Stimulated activated CD4-positive, alpha-beta T cell treated with anti-CD3 and anti-CD28 coated beads, Interleukin-2, amount 100 ng/mL, for 4 hours (primary cell): ENCODE measurements at regions not wholly inside any gene's neighbourhood (a gene's known extent, or its start where the extent isn't known, plus 50 kb on each side); places are given as distances from the start of the nearest gene placed in this dataset.

Experiments used
- DNase-seq: peaks from one replicate; pipeline ENCODE4 v3.0.0-alpha.2; 2020; ENCODE audit warnings: low read depth

GRCh38 chr11:10926801-10927211 lies 69.0 kb upstream of the ZBED5 start:
- DNase-seq, result no peak

- DNase-seq, result no peak
Observed at GRCh38 chr11:10925149-10925926, 67.5 kb upstream of the ZBED5 start.

- no peak for DNase-seq
Observed at GRCh38 chr11:10923882-10924281, 66.0 kb upstream of the ZBED5 start.

GRCh38 chr11:10922892-10923291 lies 65.0 kb upstream of the ZBED5 start:
- no peak for DNase-seq

GRCh38 chr11:10920875-10921274 lies 63.0 kb upstream of the ZBED5 start:
- DNase-seq, result no peak

- no peak for DNase-seq
Observed at GRCh38 chr11:10920205-10920604, 62.4 kb upstream of the ZBED5 start.

GRCh38 chr11:10918698-10919097 lies 60.8 kb upstream of the ZBED5 start:
- no peak for DNase-seq

GRCh38 chr11:10918275-10918674 lies 60.4 kb upstream of the ZBED5 start:
- no peak for DNase-seq

GRCh38 chr11:10917802-10918201 lies 59.9 kb upstream of the ZBED5 start:
- DNase-seq, result no peak

GRCh38 chr11:10916665-10917064 lies 58.8 kb upstream of the ZBED5 start:
- no peak for DNase-seq

GRCh38 chr11:10914050-10914449 lies 56.2 kb upstream of the ZBED5 start:
- DNase-seq, result no peak

GRCh38 chr11:10913075-10913474 lies 55.2 kb upstream of the ZBED5 start:
- no peak for DNase-seq

GRCh38 chr11:10911907-10912306 lies 54.1 kb upstream of the ZBED5 start:
- DNase-seq, result no peak

- DNase-seq, result no peak
Observed at GRCh38 chr11:10909141-10909883, 51.5 kb upstream of the ZBED5 start.

- DNase-seq, result no peak
Observed at GRCh38 chr11:10908215-10908951, 50.5 kb upstream of the ZBED5 start.
